Effector memory CD8-positive, alpha-beta T cell (primary cell): ENCODE measurements at regions not wholly inside any gene's neighbourhood (a gene's known extent, or its start where the extent isn't known, plus 50 kb on each side); places are given as distances from the start of the nearest gene placed in this dataset.

Source experiments
- ATAC-seq: fragments of 150-1000 bp; cut with Tn5 transposase; replicated peaks from 2 replicates; pipeline ENCODE4 v1.10.0; 2021; ENCODE audit warnings: mild to moderate bottlenecking, moderate library complexity
- DNase-seq, 3 experiments: peaks; one replicate each; pipeline ENCODE4 v3.0.0; 2021
- H3K27ac Mint-ChIP-seq, 2 donors: one replicate each; pipeline ENCODE4 v1.8.0; 2022; ENCODE audit warnings: mild to moderate bottlenecking in 2 of 2, mixed read lengths in 2 of 2, moderate library complexity in 2 of 2
- H3K27me3 Mint-ChIP-seq, 2 donors: one replicate each; pipeline ENCODE4 v1.8.0; 2022; ENCODE audit warnings: mixed read lengths in 2 of 2
- H3K36me3 Mint-ChIP-seq: one replicate; pipeline ENCODE4 v1.8.0; 2022; ENCODE audit warnings: mild to moderate bottlenecking, moderate library complexity, mixed read lengths; ENCODE audit not compliant: insufficient read depth
- H3K4me1 Mint-ChIP-seq, 2 donors: one replicate each; pipeline ENCODE4 v1.8.0; 2022; ENCODE audit warnings: low read depth in 2 of 2, mixed read lengths in 2 of 2
- H3K4me3 Mint-ChIP-seq, 2 donors: one replicate each; pipeline ENCODE4 v1.8.0; 2022; ENCODE audit warnings: mild to moderate bottlenecking in 2 of 2, mixed read lengths in 2 of 2, moderate library complexity in 2 of 2
- H3K9me3 Mint-ChIP-seq, 2 donors: one replicate each; pipeline ENCODE4 v1.8.0; 2022; ENCODE audit warnings: mixed read lengths in 2 of 2

DNA sequence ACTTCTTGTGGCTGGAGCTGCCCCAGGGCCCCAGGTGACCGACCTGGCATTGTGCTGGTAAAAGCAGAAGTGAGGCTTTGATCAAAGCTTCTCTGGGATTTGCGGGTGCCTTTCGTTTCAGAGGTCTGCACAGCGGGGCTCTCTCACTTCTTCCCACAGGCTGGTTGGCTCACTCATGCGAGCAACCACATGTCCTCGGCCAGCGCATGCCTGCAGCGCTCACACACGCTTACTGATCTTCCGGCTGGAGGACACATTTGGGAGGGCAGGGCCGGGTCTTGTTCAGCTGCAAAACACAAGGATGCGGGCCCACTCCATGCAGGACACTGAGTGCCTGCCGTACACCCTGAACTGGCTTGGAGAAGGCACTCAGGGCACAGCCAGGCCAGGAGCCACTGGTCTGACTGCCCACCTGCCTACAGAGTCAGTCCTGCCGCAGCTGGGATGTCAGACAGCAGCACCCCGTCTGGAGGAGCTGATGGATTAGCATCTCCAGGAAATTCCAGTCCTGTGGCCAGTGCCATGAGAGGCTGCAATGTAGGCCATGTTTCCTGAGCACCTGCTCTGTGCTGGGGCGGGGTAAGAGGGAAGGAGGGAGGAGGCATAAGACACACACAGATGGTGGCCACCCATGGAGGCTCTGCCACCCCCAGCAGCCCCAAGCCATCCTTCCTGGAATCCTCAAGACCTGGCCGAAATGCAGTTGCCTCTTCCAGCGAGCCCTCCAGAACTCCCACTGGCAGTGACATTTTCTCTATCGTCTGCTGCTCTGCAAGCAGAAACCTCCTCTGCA, 1383.2 kb downstream of the BRD1 start:
- H3K4me3 Mint-ChIP-seq: no peak overlapping the region
- H3K9me3 Mint-ChIP-seq: no peaks in the 10 kb centered on the region
- no peaks in the 10 kb centered on the region for H3K4me1 Mint-ChIP-seq
- H3K27ac Mint-ChIP-seq: no peak overlapping the region
- ATAC-seq: no peak
- H3K36me3 Mint-ChIP-seq: no peaks in the 10 kb centered on the region
- H3K27me3 Mint-ChIP-seq: peaks cover 0 to 10% of the 10 kb centered on the region in 2 donors
- no peak for DNase-seq

DNA sequence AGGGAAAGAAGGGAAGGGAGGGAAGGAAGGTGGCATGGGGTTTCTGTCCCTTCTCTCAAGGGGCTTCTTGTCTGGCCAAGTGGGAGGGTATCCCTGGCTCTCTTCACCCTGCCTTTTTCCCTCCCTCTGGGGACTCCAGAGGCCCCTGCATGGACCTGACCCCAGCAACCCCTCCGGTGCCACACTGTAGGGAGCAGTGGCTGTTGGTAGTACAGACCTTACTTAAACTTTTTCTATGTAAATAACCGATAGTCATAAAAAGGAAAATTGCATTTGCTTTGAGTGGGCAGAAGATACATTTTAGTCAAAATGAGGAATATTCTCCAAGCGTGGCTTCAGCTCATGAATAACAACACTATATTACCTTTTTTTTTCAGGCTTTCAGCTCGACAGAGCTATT, 1384.0 kb downstream of the BRD1 start:
- no peak for ATAC-seq
- no peak overlapping the region for H3K4me3 Mint-ChIP-seq
- H3K27ac Mint-ChIP-seq: no peak overlapping the region
- peaks cover 0 to 10% of the 10 kb centered on the region in 2 donors for H3K27me3 Mint-ChIP-seq
- H3K4me1 Mint-ChIP-seq: no peaks in the 10 kb centered on the region
- no peaks in the 10 kb centered on the region for H3K9me3 Mint-ChIP-seq
- no peaks in the 10 kb centered on the region for H3K36me3 Mint-ChIP-seq
- DNase-seq: no peak

DNA sequence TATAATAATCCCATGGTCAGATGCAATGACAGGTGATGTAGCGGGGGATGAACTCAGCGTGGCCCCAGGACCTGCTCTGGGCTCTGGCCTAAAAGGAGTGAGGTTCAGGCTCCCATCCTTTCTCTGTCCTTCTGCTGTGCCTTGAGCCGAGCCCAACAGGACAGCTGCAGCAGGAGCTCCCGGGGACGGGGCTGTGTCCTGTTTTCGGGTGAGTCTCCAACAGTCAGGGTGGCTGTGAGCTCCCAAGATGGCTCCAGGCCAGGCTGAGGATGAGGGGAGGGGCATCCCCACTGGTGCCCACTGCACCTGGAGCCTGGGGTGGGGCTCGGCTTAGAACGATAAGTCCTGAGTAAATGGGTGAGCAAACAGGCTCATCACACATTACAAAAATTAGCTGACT, 1385.0 kb downstream of the BRD1 start:
- Mint-ChIP-seq H3K4me1 (no peaks in the 10 kb centered on the region), H3K4me3 (no peak overlapping the region), H3K36me3 (no peaks in the 10 kb centered on the region), H3K27ac (no peak overlapping the region), H3K27me3 (peaks cover 0 to 10% of the 10 kb centered on the region in 2 donors), H3K9me3 (no peaks in the 10 kb centered on the region)
- no peak for ATAC-seq
- no peak for DNase-seq

DNA sequence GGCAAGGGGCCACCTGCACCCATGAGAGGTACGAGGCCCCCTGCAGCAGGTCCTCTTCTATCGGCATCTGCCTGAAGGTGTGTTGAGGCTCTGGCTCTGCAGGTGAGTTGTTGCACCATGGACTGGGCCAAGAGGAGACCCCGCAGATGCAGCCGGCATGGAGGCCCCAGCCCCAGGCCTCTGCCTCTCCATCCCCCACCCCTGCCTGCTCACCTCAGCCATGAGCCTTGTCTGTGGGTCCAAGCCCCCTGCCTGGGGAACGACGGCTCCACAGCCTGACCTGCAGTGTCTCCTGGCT, 1386.2 kb downstream of the BRD1 start:
- no peak for DNase-seq
- Mint-ChIP-seq H3K9me3 (no peaks in the 10 kb centered on the region), H3K36me3 (no peaks in the 10 kb centered on the region), H3K4me1 (no peaks in the 10 kb centered on the region), H3K27me3 (peaks cover 0 to 10% of the 10 kb centered on the region in 2 donors), H3K4me3 (no peak overlapping the region), H3K27ac (no peak overlapping the region)
- no peak for ATAC-seq

DNA sequence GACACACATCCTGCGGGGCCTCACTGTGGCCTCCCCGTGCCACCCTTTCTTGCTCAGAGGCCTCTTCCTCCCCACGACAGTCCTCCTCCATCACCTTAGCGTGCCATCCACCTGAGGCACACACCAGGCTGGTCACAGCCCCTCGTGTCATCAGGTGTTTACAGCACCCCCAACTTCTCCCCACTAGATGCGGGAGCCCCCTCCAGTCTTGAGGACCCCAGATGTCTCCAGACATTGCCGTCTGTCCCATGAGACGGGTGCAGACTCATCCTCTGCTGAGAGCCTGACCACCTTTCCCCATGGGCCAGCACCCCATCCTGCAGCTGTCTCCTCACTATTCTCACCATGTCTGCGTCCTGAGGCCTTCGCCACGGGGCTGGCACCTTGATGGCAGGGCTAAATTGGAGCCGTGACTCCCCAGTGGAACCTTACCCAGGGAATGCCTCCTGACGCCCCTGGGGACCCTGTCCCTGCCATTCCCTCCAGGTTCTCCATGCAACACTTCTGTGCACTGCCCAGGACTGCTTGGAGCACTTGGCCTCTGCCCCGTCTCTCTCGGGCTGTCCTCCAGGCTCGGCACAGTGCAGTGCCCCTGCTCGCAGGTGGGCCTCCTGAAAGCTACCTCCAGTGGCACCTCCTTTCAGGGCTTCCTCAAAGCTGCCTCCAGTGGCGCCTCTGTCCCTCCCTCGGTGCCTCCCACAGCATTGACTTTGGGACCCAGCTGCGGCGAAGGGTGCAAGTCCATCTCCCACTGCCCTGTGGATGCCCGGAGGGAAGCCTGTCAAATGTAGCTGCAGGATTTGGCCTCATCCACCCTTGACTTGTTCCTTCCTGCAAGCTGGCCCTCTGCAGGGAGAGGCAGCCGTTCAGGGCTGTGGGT, 1386.8 kb downstream of the BRD1 start:
- Mint-ChIP-seq H3K27ac (no peak overlapping the region), H3K9me3 (no peaks in the 10 kb centered on the region), H3K4me1 (no peaks in the 10 kb centered on the region), H3K4me3 (no peak overlapping the region), H3K27me3 (peaks cover 0 to 11% of the 10 kb centered on the region in 2 donors), H3K36me3 (no peaks in the 10 kb centered on the region)
- ATAC-seq: no peak
- no peak for DNase-seq

DNA sequence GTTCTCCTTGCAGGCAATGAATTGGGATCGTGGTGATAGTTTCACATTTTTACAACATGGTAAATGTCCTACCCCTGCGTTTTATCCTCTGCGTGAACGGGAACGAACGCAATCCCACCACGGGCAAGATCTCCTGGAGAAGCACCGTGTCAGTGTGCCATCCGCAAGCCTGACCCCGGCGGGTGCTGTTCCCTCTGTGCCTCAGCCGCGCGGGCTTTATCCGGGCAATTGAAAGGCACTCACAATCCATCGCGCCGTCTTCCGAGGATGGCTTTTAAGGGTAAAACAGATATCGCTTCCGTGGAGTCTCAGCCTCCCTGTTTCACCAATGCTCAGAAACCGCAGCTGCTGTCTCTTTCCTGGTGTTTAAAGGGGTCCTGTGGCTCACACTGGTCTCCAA, 1387.5 kb downstream of the BRD1 start:
- peaks cover 0 to 18% of the 10 kb centered on the region in 2 donors for H3K27me3 Mint-ChIP-seq
- H3K4me1 Mint-ChIP-seq: no peaks in the 10 kb centered on the region
- H3K27ac Mint-ChIP-seq: no peak overlapping the region
- H3K36me3 Mint-ChIP-seq: no peaks in the 10 kb centered on the region
- H3K9me3 Mint-ChIP-seq: no peaks in the 10 kb centered on the region
- ATAC-seq (no peak), DNase-seq (no peak)
- no peak overlapping the region for H3K4me3 Mint-ChIP-seq

DNA sequence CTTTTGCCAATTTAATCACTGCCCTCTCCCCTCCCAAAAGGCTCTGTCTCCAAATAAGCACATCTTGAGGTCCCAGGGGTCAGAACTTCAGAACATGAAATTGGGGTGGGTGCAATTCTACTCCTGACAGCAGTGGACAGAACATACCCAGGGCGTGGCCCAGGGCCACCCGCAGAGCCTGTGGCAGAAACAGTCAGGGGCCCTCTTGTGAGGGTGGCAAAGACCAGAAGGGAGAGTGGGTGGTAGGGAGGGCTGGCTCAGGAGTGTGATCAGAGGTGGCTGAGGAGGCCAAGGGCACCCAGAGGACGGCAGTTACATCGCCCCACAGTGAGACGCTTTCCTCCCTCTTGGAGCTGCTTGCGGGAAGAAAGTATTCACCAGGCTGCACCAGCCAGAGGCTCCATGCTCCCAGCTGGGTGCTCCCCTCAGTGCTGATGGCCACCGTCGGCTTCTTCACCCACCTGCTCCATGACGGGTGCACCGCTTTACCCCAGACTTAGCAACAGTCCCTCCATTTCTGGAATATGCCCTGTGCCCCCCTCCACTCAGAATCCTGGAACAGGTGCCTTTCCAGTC, 1388.0 kb downstream of the BRD1 start:
- no peak overlapping the region for H3K4me3 Mint-ChIP-seq
- H3K27ac Mint-ChIP-seq: no peak overlapping the region
- no peak for ATAC-seq
- no peaks in the 10 kb centered on the region for H3K36me3 Mint-ChIP-seq
- H3K27me3 Mint-ChIP-seq: peaks cover 0 to 19% of the 10 kb centered on the region in 2 donors
- no peaks in the 10 kb centered on the region for H3K9me3 Mint-ChIP-seq
- DNase-seq: no peak
- no peaks in the 10 kb centered on the region for H3K4me1 Mint-ChIP-seq

DNA sequence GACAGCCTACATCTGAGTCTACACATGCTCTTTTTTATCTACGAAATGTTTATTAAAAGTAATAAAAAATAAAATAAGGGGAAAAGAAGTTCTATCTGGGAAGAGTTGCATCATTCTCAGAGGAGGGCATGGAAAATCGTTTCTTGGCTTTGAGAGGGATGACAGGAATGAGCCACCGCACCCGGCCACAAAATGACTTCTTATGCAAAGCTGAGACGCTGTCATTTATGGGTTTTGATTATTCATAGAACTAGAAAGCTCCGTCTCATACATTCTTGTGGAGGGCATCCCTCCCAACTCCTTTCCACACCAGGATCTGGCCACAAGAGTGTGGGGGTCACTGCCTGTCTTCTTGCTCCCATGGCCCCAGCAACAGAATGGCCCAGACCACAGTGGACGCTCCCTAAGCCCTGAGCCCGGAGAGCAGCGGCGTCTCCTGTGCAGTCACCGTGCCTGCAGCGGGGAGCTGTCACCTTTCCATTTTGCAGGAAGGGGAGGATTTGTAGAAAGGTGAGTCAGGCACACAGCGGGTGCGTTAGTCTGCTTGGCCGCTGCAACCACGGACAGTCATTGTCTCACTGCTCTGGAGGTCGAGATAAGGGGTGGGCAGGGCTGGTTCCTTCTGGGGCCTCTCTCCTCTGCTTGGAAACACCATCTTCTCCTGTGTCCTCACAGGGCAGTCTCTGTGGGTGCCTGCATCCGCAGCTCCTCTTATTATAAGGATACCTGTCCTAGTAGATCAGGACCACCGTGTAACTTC, 1388.7 kb downstream of the BRD1 start:
- Mint-ChIP-seq H3K27me3 (peaks cover 0 to 19% of the 10 kb centered on the region in 2 donors), H3K9me3 (no peaks in the 10 kb centered on the region), H3K36me3 (no peaks in the 10 kb centered on the region), H3K27ac (no peak overlapping the region), H3K4me3 (no peak overlapping the region), H3K4me1 (peaks cover 0 to 1% of the 10 kb centered on the region in 2 donors)
- ATAC-seq (no peak), DNase-seq (no peak)

DNA sequence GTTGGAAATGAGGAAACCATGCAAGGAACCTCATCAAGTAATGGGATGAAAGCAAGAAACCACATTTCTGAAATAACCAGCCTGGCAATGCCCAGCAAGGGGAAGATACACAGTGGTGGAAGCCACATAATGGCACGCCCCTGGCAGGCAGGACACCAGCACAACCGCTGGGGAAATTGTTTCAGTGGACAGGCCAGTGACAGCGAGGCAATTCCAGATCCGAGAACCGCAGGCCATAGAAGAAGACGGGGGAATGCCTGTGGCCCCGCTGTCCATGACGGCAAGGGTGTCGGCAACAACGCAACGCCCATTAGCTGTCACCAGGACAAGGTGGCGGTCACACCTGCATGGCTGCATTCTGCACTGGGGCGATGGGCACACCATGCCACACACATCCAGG, 1389.6 kb downstream of the BRD1 start:
- peaks cover 0 to 23% of the 10 kb centered on the region in 2 donors for H3K27me3 Mint-ChIP-seq
- no peak overlapping the region for H3K27ac Mint-ChIP-seq
- DNase-seq (no peak), ATAC-seq (no peak)
- H3K9me3 Mint-ChIP-seq: no peaks in the 10 kb centered on the region
- no peak overlapping the region for H3K4me3 Mint-ChIP-seq
- H3K4me1 Mint-ChIP-seq: peaks cover 0 to 2% of the 10 kb centered on the region in 2 donors
- H3K36me3 Mint-ChIP-seq: no peaks in the 10 kb centered on the region

DNA sequence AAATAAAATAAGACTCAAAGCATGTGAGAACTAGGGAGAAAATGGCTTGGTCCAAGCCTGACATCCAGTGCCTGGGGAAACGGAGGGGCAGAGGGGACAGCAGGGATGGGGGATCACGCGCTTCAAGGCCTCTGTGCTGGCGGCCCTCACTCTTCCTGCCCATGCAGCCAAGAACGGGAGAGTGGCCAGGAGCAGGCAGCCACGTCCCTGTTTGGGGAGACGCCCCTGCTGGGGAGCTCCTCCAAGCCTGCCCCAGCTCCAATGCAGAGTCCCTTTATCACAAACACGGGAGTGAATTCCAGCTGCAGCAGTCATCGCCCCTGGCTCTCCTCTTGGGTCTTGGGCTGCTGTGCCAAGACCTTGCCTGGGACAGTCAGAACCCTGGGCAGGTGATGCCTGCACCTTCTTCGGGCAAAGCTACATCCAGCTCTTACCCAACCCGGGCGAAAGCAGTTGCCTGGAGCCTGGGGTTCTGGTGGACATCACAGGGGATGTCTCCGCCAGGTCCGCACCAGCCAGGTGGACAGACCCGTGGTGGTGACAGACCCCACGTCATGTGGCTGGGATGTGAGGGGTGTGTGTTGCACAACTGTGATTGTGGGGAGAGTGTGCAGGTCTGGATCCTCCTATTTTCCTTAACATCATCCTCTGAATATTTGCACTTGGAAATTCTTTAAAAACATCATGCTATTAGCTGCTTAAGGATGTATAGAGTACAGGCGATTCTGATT, 1391.3 kb downstream of the BRD1 start:
- Mint-ChIP-seq H3K27me3 (peaks cover 10 to 25% of the 10 kb centered on the region in 2 donors), H3K9me3 (no peaks in the 10 kb centered on the region), H3K4me3 (no peak overlapping the region), H3K4me1 (peaks cover 0 to 2% of the 10 kb centered on the region in 2 donors), H3K27ac (peak overlapping the region in 1 of 2 donors; percentile 35), H3K36me3 (no peaks in the 10 kb centered on the region)
- DNase-seq: no peak
- ATAC-seq: no peak

DNA sequence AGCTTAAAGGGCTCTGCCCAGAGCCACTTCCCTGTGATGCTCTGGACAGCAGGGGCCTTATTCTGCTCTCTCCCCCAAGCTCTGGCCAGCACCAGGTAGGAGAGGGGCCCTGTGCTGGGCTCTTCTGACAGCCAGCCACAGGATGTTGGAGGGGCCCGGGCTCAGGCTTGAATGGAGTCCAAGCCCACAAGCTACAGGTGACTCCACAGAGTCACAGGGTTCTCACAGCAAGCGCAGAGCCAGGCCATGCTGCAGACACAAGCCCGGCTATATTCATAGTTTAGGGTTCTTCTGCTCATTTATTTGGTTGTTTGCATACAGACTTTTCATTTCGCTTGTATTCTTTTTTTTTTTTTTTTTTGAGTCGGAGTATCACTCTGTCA, 1392.8 kb downstream of the BRD1 start:
- Mint-ChIP-seq H3K9me3 (no peaks in the 10 kb centered on the region), H3K4me3 (no peak overlapping the region), H3K27me3 (peaks cover 10 to 40% of the 10 kb centered on the region in 2 donors), H3K4me1 (peaks cover 0 to 2% of the 10 kb centered on the region in 2 donors), H3K27ac (no peak overlapping the region), H3K36me3 (no peaks in the 10 kb centered on the region)
- DNase-seq (no peak), ATAC-seq (no peak)

DNA sequence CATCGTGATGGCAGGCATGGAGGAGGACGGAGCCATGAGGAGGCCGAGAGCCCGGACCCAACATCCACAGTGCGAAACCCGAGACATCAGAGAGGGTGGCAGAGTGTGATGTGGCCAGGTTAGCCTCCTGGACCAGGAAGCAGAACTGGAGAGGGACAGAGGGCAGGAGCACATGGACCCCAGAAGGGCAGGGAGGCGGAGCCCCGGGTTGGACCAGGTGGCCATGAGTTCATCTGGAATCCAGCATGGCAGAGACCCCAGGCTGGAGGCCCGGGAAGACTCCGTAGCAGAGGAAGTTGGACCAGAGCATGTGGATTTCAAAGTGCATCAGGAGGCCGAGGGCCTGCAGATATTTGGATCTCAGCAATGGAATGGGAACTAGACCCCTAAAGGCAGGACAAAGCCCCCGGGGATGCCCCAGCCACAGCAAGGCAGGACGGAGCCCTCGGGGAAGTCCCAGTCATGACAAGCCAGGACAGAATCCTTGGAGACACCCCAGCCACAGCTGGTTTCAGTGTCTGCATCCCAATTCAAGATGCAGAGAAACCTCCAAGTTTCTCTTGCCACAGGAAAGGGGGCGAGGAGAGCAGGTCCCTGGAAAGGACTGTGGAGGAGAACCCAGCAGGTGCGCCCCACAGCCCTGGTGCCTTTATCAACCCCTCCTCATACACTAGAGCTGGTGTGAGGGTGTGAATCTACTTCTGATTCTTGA, 1393.4 kb downstream of the BRD1 start:
- no peak overlapping the region for H3K4me3 Mint-ChIP-seq
- H3K27ac Mint-ChIP-seq: no peak overlapping the region
- ATAC-seq: no peak

More for the DNA sequence above, 1393.4 kb downstream of the BRD1 start:
- peaks cover 12 to 46% of the 10 kb centered on the region in 2 donors for H3K27me3 Mint-ChIP-seq
- H3K4me1 Mint-ChIP-seq: peaks cover 0 to 2% of the 10 kb centered on the region in 2 donors
- no peaks in the 10 kb centered on the region for H3K9me3 Mint-ChIP-seq
- DNase-seq: no peak
- no peaks in the 10 kb centered on the region for H3K36me3 Mint-ChIP-seq
